Dermis microvascular lymphatic vessel endothelial cell (primary cell): ENCODE measurements at regions not wholly inside any gene's neighbourhood (a gene's known extent, or its start where the extent isn't known, plus 50 kb on each side); places are given as distances from the start of the nearest gene placed in this dataset.
"Not testable (repeated sequence)": the region's sequence is repeated elsewhere in the genome, so short reads cannot be mapped to it uniquely, and the experiment has no call there.

ENCODE experiments used
- DNase-seq, 2 donors: peaks; one replicate each; pipeline versions ENCODE4 v3.0.0 to v3.0.0-alpha.2; 2010; ENCODE audit warnings: low read depth in 2 of 2

- DNase-seq = no peak
Measured at GRCh38 chr2:184413671-184414229, 184.6 kb upstream of the ZNF804A start.

- DNase-seq = no peak
Measured at GRCh38 chr2:184416146-184416913, 182.0 kb upstream of the ZNF804A start.

DNA sequence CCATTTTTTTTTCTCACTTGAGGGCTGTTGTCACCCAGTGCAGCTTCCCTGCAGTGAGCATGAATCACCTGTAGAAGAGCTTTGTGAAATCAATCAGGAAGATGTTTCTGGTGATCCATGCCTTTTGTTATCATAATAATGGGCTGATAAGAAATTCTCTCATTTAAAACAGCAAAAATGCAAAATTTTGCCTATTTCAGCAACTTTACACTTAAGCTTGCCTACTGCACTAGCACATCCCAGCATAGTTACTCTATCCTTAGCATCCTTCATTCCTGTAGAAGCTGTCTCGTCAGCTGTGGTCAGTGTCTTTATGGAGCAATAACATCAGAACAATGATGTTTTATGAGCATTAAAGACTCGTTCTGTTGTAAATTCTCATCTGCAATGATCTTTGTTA lies 178.6 kb upstream of the ZNF804A start:
- DNase-seq = no peak

DNA sequence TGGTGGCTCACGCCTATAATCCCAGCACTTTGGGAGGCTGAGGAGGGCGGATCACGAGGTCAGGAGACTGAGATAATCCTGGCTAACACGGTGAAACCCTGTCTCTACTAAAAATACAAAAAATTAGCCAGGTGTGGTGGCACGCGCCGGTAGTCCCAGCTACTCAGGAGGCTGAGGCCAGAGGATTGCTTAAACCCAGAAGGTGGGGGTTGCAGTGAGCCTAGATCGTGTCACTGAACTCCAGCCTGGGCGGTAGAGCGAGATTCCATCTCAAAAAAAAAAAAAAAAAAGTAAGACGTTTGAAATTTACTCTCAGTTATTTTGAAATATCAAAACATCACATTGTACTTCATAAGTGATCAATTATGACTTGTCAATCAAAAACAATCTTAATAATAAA lies 176.9 kb upstream of the ZNF804A start:
- not testable (repeated sequence) for DNase-seq

DNA sequence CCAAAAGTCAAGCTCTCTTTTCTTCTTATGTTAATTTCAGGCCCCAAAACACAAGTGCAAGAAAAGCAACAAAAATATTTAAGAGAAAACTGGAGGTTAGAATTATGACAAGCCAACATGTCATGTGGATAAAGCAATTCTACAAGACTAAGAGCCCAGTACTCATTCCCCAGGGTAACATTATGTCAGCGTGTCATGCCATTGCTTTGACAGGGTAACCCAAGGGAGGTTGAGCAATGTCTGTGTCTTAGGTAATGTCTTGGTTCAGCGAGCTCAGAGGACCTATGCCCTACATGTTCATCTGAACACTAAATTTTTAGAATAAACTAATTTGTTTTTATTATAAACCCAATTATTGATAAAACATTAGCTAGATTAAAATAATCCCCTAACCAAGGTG lies 173.2 kb upstream of the ZNF804A start:
- DNase-seq = no peak

DNA sequence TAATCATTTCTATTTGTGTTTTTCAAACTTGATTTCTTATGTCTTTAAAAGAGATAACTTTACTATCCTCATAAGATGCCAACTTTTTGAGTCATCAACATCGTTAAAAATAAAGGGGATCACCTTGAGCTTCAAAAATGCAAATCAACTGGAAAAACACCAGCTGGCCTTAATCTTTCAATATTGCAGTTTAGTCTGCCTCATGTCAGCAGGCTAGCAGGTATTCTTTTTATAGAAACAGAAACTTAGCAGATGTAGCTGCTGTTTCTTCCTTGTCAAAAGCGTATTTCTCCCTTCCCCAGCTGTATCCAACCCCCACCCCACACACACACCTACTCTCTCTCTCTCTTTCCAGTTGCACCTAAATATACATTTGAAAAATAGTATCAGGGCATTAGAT lies 154.1 kb upstream of the ZNF804A start:
- DNase-seq = no peak

DNA sequence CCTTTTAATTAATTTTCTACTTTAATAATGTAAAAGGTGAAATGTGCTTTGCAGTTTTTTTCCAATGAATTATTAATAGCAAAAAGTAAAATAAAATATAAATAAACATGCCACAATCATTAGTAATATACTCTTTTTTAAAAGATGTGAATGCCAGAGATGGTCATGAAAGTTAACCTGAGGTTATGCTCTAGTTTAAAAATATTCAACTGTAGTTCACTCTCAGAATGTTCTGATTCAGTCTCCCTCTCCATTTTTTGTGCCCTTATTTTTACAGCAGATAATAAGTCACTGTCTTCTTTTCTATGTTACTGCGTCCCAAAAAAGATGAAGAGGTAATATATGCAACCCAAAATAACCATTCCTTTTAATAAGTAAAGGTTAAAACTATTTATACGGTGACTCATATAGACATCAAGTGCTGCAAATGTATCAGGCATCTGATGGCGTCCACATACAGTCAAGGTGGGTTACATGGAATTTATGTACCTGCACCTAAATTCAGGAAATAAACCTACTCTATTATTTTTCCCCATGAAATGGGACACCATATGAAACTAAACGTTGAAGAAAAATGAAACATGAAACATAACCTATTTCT lies 153.6 kb upstream of the ZNF804A start:
- DNase-seq = no peak

DNA sequence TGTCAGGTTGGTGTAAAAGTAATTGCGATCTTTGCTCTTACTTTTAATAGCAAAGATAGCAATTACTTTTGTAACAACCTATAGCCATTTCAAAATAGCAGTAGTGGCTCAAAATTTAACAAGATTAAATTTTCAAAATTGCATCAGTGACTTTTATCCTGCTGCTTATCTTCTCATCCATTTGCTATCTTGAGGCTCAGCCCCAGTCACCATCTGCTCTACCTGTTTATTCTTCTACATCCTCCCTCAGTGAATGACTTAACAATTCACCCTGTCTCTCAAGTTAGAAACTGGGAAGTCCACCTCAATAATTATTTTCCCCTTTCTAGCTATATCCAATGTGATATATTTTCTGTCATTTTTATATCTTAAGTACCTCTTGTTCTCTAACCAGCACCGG lies 148.6 kb upstream of the ZNF804A start:
- no peak for DNase-seq

GRCh38 chr2:184452907-184453306 lies 145.4 kb upstream of the ZNF804A start:
- no peak for DNase-seq

GRCh38 chr2:184455624-184456023 lies 142.7 kb upstream of the ZNF804A start:
- DNase-seq = no peak

- not testable (repeated sequence) for DNase-seq
Measured at GRCh38 chr2:184456693-184457092, 141.6 kb upstream of the ZNF804A start.

- no peak for DNase-seq
Measured at GRCh38 chr2:184463102-184463865, 135.0 kb upstream of the ZNF804A start.

DNA sequence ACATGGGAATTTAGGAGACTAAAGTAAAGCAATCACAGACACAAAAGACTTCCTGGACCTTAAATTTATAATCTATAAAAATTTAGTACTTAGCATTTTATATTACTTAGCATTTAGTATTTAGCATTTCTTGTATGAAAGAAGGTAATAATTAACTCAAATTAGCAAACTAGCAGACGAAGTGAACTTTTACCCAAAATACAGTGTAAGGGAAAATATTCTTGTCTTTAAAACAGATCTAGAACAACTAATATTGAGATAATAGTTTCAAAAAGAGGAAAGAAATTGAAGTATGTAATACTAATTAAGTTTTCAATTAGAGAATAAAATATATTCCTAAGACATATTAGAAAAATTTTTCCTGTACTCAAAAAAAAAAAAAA lies 134.5 kb upstream of the ZNF804A start:
- DNase-seq = no peak

GRCh38 chr2:184468826-184469225 lies 129.5 kb upstream of the ZNF804A start:
- no peak for DNase-seq

GRCh38 chr2:184472481-184472880 lies 125.8 kb upstream of the ZNF804A start:
- DNase-seq = no peak

- no peak for DNase-seq
Measured at GRCh38 chr2:184481865-184482264, 116.5 kb upstream of the ZNF804A start.

- no peak for DNase-seq
Measured at GRCh38 chr2:184498936-184499335, 99.4 kb upstream of the ZNF804A start.

DNA sequence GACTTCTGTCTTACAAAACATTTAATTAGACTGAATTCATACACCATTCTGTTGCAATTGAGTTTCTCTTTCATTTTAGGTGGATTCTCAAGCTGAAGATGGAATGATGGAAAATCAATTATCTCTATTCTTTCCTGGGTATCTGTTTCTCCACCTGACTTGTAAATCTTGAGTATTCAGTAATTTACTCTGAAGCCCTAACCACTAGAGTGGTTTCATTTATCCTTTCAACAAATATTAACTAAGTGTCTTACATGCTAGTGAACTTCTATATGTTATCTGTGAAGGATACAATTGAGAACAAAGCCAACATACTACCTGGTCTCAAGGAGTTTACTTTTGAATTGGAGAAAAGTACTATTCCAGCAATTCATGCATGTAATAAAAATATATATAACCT lies 94.1 kb upstream of the ZNF804A start:
- no peak for DNase-seq

DNA sequence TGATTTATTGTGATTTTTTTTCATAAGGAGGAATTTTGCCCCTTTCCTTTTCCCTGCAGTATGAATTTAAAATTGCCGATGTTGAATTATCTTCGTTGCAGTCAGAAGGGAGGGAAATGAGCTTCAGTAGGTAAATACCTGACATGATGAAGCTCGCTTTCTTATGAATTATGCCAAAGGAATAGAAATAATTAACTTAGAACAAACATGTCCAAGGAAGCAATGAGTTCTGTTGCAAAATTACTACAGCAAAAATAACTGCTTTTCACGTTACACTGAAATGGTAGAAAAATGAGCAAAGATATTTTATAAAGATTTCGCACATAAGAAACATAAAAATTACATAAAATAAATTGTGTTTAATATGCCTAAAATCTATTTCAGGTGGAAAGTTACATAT lies 91.1 kb upstream of the ZNF804A start:
- no peak for DNase-seq

GRCh38 chr2:184517402-184517801 lies 80.9 kb upstream of the ZNF804A start:
- no peak for DNase-seq

- no peak for DNase-seq
Measured at GRCh38 chr2:184520441-184520840, 77.9 kb upstream of the ZNF804A start.

- no peak for DNase-seq
Measured at GRCh38 chr2:184523732-184524131, 74.6 kb upstream of the ZNF804A start.
